GM12878 (cell line): ENCODE measurements at regions not wholly inside any gene's neighbourhood (a gene's known extent, or its start where the extent isn't known, plus 50 kb on each side); places are given as distances from the start of the nearest gene placed in this dataset.

Experiments
- ASH2L ChIP-seq: fragments of 300-600, 200-600 bp; sonication (generic); IDR thresholded peaks from 2 replicates; pipeline ENCODE4 v1.6.1; 2017; ENCODE audit warnings: low read depth, mild to moderate bottlenecking, borderline replicate concordance
- CTCF ChIP-seq, 3 experiments: IDR thresholded peaks in 2 of 3; conservative IDR thresholded peaks in 1 of 3; 2 replicates each; pipeline ENCODE4 v1.5.1; 2011; ENCODE audit warnings: low read depth in 3 of 3, low read length in 3 of 3, mild to moderate bottlenecking in 3 of 3, control low read depth in 2 of 3, moderate library complexity in 2 of 3, inconsistent platforms in 1 of 3, mixed read lengths in 1 of 3; ENCODE audit not compliant: control insufficient read depth in 2 of 3, insufficient read depth in 1 of 3; ENCODE audit errors: extremely low read depth in 1 of 3
- ESRRA ChIP-seq: IDR thresholded peaks from 2 replicates; pipeline ENCODE4 v1.6.1; 2012; ENCODE audit warnings: mild to moderate bottlenecking, low read length, improper control_type of control experiment
- HDAC6 ChIP-seq: fragments of 200-600 bp; sonication (generic); IDR thresholded peaks from one replicate; pipeline ENCODE4 v1.8.0; 2017; ENCODE audit warnings: antibody characterized with exemption; ENCODE audit not compliant: unreplicated experiment
- NKRF ChIP-seq: fragments of 450-650 bp; conservative IDR thresholded peaks from 2 replicates; pipeline ENCODE4 v1.6.1; 2017; ENCODE audit warnings: mild to moderate bottlenecking, moderate library complexity
- POLR2A ChIP-seq: IDR thresholded peaks from 2 replicates; pipeline ENCODE4 v1.6.1; 2011; ENCODE audit warnings: low read depth, mild to moderate bottlenecking, low read length
- POLR2AphosphoS5 ChIP-seq: IDR thresholded peaks from 2 replicates; pipeline ENCODE4 v1.6.1; 2011; ENCODE audit warnings: mild to moderate bottlenecking, low read length, inconsistent platforms
- TARDBP ChIP-seq: IDR thresholded peaks from 2 replicates; pipeline ENCODE4 v1.6.1; 2016; ENCODE audit warnings: borderline replicate concordance
- TCF3 ChIP-seq: IDR thresholded peaks from 2 replicates; pipeline ENCODE4 v1.6.1; 2012; ENCODE audit warnings: low read depth, mild to moderate bottlenecking, low read length, borderline replicate concordance; ENCODE audit not compliant: insufficient read depth

DNA sequence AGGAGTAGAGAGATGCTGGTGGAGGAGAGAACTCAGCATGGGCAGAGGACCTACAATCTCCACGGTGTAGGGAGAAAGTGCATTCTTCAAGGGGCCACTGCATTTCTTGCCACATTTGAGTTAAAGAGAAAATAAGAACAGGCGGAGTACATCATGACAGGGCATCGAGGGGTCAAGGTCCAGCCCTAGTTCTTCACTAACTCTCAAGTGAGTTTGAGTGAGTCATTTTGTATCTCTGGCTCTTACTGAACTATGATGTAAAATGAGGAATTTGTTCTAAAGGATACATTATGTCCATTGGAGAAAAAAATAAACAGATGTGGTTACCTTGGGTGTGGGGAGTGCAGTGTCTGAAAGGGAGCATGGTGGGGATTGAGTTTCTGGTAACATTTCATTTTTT is 182.9 kb downstream of the XPNPEP1 start:
- TF ChIP-seq CTCF (IDR thresholded peaks at IDR 0.05 in 2 of 3, conservative IDR thresholded peaks at IDR 0.05 in 1 of 3; ENCODE audit: control insufficient read depth in 2 of 3, extremely low read depth in 1 of 3, insufficient read depth in 1 of 3, low read depth in 3 of 3, low read length in 3 of 3), result no peak
- no peak for TF ChIP-seq TARDBP
- no peak for TF ChIP-seq TCF3
- no peak for TF ChIP-seq HDAC6
- no peak for TF ChIP-seq POLR2A
- TF ChIP-seq ESRRA, result no peak
- TF ChIP-seq POLR2AphosphoS5, result no peak
- no peak for TF ChIP-seq NKRF
- TF ChIP-seq ASH2L, result no peak
